ENCODE measurements at regions not wholly inside any gene's neighbourhood (a gene's known extent, or its start where the extent isn't known, plus 50 kb on each side); places are given as distances from the start of the nearest gene placed in this dataset.

DNA sequence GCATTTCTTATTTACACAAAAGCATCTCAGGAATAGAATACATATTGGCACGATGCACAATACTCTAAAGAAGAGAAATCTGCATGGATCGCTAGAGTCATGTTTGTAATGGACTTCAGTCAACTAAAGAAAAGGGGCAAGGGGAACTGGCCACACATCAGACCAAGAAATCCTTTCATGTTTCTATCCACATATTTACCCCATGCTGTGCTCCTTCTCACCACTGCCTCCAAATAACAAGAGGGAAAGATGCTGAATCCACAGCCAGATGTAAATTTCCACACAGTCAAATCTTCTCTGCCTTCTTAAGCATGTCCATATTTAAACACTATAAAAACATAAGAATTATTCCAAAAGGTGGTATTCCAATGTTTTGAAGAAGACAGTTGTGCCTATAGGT is 67.6 kb downstream of the COX18 start:
- H3K9me3 ChIP-seq (ENCODE audit: control insufficient read depth, insufficient read depth, low read depth, low read length) = no peaks in the 10 kb centered on the region
- H3K27ac ChIP-seq (ENCODE audit: insufficient read depth, low read length) = no peak overlapping the region
- TF ChIP-seq, protein P1, sequence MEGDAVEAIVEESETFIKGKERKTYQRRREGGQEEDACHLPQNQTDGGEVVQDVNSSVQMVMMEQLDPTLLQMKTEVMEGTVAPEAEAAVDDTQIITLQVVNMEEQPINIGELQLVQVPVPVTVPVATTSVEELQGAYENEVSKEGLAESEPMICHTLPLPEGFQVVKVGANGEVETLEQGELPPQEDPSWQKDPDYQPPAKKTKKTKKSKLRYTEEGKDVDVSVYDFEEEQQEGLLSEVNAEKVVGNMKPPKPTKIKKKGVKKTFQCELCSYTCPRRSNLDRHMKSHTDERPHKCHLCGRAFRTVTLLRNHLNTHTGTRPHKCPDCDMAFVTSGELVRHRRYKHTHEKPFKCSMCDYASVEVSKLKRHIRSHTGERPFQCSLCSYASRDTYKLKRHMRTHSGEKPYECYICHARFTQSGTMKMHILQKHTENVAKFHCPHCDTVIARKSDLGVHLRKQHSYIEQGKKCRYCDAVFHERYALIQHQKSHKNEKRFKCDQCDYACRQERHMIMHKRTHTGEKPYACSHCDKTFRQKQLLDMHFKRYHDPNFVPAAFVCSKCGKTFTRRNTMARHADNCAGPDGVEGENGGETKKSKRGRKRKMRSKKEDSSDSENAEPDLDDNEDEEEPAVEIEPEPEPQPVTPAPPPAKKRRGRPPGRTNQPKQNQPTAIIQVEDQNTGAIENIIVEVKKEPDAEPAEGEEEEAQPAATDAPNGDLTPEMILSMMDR (conservative IDR thresholded peaks at IDR 0.05 in 1 of 2, IDR thresholded peaks at IDR 0.05 in 1 of 2; ENCODE audit: low read depth in 1 of 2, low read length in 2 of 2) = no peak
- no peak for TF ChIP-seq EZH2 (IDR thresholded peaks at IDR 0.05; ENCODE audit: low read length, missing control alignments)
- H2AFZ ChIP-seq (ENCODE audit: low read length) = no peak overlapping the region
- no peaks in the 10 kb centered on the region for H3K36me3 ChIP-seq (ENCODE audit: control insufficient read depth, insufficient read depth, low read length)
- H4K20me1 ChIP-seq (ENCODE audit: control insufficient read depth, extremely low read depth, insufficient read depth, low read length) = no peaks in the 10 kb centered on the region
- H3K4me1 ChIP-seq (ENCODE audit: control insufficient read depth, extremely low read depth, insufficient read depth, low read length) = no peaks in the 10 kb centered on the region
- no peak for DNase-seq (ENCODE audit: low read depth in 2 of 2)
- no peak overlapping the region for H3K9ac ChIP-seq (ENCODE audit: insufficient read depth, low read length)
- no peaks in the 10 kb centered on the region for H3K79me2 ChIP-seq (ENCODE audit: control insufficient read depth, insufficient read depth, low read length)
- no peaks in the 10 kb centered on the region for H3K27me3 ChIP-seq (ENCODE audit: control insufficient read depth, insufficient read depth, low read length)
- no peak overlapping the region for H3K4me3 ChIP-seq (replicated peaks in 1 of 4; ENCODE audit: control extremely low read depth in 1 of 4, insufficient read depth in 1 of 4, low read depth in 3 of 4, low read length in 4 of 4)
- H3K4me2 ChIP-seq (ENCODE audit: extremely low read depth, insufficient read depth, low read length) = no peak overlapping the region

DNA sequence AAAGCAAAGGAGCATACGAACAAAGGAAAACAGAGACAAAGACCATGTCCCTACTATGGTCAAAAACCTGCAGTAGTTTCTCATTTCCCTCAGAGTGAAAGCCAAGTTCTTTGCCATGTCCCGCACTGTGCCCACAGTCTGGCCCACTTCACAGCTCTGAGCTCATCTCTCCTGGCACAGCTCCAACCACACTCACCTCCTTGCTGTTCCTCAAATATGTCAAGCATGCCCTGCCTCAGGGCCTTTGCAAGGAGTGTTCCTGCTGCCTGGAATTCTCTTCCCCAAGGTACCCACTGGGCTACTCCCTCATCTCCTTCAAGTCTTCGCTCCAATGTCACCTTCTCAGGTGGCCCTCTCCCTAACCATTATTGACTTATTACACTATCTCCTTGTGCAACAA is 72.1 kb downstream of the COX18 start:
- Histone ChIP-seq H3K4me3 (replicated peaks in 1 of 4; ENCODE audit: control extremely low read depth in 1 of 4, insufficient read depth in 1 of 4, low read depth in 3 of 4, low read length in 4 of 4) (no peak overlapping the region), H3K9ac (ENCODE audit: insufficient read depth, low read length) (no peak overlapping the region), H3K36me3 (ENCODE audit: control insufficient read depth, insufficient read depth, low read length) (no peaks in the 10 kb centered on the region), H3K9me3 (ENCODE audit: control insufficient read depth, insufficient read depth, low read depth, low read length) (no peaks in the 10 kb centered on the region), H3K27me3 (ENCODE audit: control insufficient read depth, insufficient read depth, low read length) (no peaks in the 10 kb centered on the region), H3K27ac (ENCODE audit: insufficient read depth, low read length) (no peak overlapping the region), H3K79me2 (ENCODE audit: control insufficient read depth, insufficient read depth, low read length) (no peaks in the 10 kb centered on the region), H2AFZ (ENCODE audit: low read length) (no peak overlapping the region), H4K20me1 (ENCODE audit: control insufficient read depth, extremely low read depth, insufficient read depth, low read length) (no peaks in the 10 kb centered on the region), H3K4me2 (ENCODE audit: extremely low read depth, insufficient read depth, low read length) (no peak overlapping the region), H3K4me1 (ENCODE audit: control insufficient read depth, extremely low read depth, insufficient read depth, low read length) (no peaks in the 10 kb centered on the region)
- TF ChIP-seq, protein P1 (conservative IDR thresholded peaks at IDR 0.05 in 1 of 2, IDR thresholded peaks at IDR 0.05 in 1 of 2; ENCODE audit: low read depth in 1 of 2, low read length in 2 of 2) = no peak
- TF ChIP-seq EZH2 (IDR thresholded peaks at IDR 0.05; ENCODE audit: low read length, missing control alignments) = no peak
- DNase-seq (ENCODE audit: low read depth in 2 of 2) = peak in 1 of 2 donors; percentile 64

DNA sequence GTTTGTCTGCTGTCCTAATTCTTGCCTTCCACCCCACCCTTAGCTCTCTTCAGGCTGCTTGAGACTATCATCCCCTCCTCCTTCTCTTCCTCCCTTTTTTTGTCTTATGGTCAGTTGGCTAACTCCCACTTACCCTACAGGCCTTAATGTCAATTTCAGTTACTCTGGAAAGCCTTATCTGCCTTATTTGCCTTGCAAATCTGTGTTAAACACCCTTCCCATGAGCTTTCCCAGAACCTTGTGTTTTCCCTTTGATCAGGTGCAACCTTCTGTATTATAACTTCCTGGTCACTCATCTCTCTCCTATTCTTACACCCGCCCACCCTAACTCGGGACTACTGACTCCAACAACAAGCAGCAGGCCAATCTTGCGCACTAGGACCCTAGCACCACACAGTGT is 74.8 kb downstream of the COX18 start:
- Histone ChIP-seq H3K27ac (ENCODE audit: insufficient read depth, low read length) (no peak overlapping the region), H3K9ac (ENCODE audit: insufficient read depth, low read length) (no peak overlapping the region), H3K36me3 (ENCODE audit: control insufficient read depth, insufficient read depth, low read length) (no peaks in the 10 kb centered on the region), H2AFZ (ENCODE audit: low read length) (no peak overlapping the region), H3K4me1 (ENCODE audit: control insufficient read depth, extremely low read depth, insufficient read depth, low read length) (no peaks in the 10 kb centered on the region), H3K4me3 (replicated peaks in 1 of 4; ENCODE audit: control extremely low read depth in 1 of 4, insufficient read depth in 1 of 4, low read depth in 3 of 4, low read length in 4 of 4) (no peak overlapping the region), H3K4me2 (ENCODE audit: extremely low read depth, insufficient read depth, low read length) (no peak overlapping the region), H4K20me1 (ENCODE audit: control insufficient read depth, extremely low read depth, insufficient read depth, low read length) (no peaks in the 10 kb centered on the region), H3K79me2 (ENCODE audit: control insufficient read depth, insufficient read depth, low read length) (no peaks in the 10 kb centered on the region), H3K27me3 (ENCODE audit: control insufficient read depth, insufficient read depth, low read length) (no peaks in the 10 kb centered on the region), H3K9me3 (ENCODE audit: control insufficient read depth, insufficient read depth, low read depth, low read length) (no peaks in the 10 kb centered on the region)
- TF ChIP-seq, protein P1 (conservative IDR thresholded peaks at IDR 0.05 in 1 of 2, IDR thresholded peaks at IDR 0.05 in 1 of 2; ENCODE audit: low read depth in 1 of 2, low read length in 2 of 2) = no peak
- TF ChIP-seq EZH2 (IDR thresholded peaks at IDR 0.05; ENCODE audit: low read length, missing control alignments) = no peak
- no peak for DNase-seq (ENCODE audit: low read depth in 2 of 2)
